ENCODE measurements at regions not wholly inside any gene's neighbourhood (a gene's known extent, or its start where the extent isn't known, plus 50 kb on each side); places are given as distances from the start of the nearest gene placed in this dataset.

DNA sequence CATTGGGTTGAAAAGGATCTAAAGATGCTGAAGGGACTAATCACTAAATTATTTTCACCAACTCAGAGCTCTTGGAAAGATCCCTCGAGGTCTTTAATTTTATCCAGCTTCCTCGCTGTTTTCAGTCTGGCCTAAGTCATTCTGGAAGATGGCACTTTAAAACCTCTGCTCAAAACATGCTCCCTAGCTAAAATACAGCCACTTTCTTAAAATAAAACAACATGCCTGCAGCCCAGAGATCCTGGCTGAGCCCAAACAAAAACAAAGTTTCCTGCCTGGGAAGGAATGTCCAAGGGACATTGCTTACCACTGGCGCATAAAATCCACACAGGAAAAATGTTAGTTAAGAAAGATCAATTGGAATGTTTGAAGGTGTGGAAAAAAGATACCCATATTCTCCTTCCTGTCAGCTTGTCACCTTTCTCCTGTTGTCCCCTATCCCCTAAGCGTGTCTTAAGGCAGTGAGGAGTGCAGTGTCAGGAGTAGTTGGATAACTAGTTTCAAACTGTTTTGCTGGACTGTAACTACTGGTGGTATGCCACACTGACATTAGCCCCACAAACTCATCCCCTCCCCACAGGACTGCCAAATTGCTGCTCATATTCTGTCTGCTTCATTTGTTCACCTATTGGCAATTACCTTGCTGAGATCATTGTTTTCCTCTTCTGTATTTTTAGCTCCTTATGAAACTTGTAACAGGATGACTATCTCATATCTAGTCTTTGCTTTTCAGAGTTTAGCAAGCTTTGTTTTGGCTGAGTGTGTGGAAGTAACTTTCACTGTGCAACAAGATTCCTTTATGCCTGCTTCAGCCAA is 108.3 kb upstream of the SESN3 start:
- H3K27ac ChIP-seq (ENCODE audit: low read length) = no peak overlapping the region
- H3K36me3 ChIP-seq (ENCODE audit: control insufficient read depth, insufficient read depth, low read length) = no peaks in the 10 kb centered on the region
- no peak for DNase-seq (ENCODE audit: low read depth, low spot score)
- ChIA-PET CTCF (no interaction called here), POLR2A (no interaction called here)
- no peaks in the 10 kb centered on the region for H3K27me3 ChIP-seq (ENCODE audit: control insufficient read depth, insufficient read depth, low read length)
- no peak for ATAC-seq
- no peaks in the 10 kb centered on the region for H3K4me1 ChIP-seq (ENCODE audit: control insufficient read depth, insufficient read depth, low read length)
- no TSS peak for BruUV-seq (replicated peaks)
- no peak overlapping the region for H3K4me3 ChIP-seq (ENCODE audit: low read depth in 2 of 2, low read length in 2 of 2)
- H3K9me3 ChIP-seq (ENCODE audit: control insufficient read depth, insufficient read depth, low read depth, low read length) = no peaks in the 10 kb centered on the region
- intact Hi-C loops (cut with micrococcal nuclease; ENCODE audit: unreplicated experiment) (no loop called here), in situ Hi-C loops (cut with HindIII; ENCODE audit: low pct_unique_long_range_greater_than_20kb, low sequenced_read_pairs) (no loop called here)
- TF ChIP-seq POLR2AphosphoS5 (IDR thresholded peaks at IDR 0.05; ENCODE audit: low read depth, low read length) (no peak), SIN3A (IDR thresholded peaks at IDR 0.05; ENCODE audit: borderline replicate concordance, insufficient read depth, low read depth, low read length) (no peak), REST (IDR thresholded peaks at IDR 0.05; ENCODE audit: insufficient read depth in 1 of 2, low read depth in 2 of 2, low read length in 1 of 2) (no peak), TCF7L2 (IDR thresholded peaks at IDR 0.05; ENCODE audit: low read depth, low read length) (no peak)
- TF ChIP-seq, protein P1, sequence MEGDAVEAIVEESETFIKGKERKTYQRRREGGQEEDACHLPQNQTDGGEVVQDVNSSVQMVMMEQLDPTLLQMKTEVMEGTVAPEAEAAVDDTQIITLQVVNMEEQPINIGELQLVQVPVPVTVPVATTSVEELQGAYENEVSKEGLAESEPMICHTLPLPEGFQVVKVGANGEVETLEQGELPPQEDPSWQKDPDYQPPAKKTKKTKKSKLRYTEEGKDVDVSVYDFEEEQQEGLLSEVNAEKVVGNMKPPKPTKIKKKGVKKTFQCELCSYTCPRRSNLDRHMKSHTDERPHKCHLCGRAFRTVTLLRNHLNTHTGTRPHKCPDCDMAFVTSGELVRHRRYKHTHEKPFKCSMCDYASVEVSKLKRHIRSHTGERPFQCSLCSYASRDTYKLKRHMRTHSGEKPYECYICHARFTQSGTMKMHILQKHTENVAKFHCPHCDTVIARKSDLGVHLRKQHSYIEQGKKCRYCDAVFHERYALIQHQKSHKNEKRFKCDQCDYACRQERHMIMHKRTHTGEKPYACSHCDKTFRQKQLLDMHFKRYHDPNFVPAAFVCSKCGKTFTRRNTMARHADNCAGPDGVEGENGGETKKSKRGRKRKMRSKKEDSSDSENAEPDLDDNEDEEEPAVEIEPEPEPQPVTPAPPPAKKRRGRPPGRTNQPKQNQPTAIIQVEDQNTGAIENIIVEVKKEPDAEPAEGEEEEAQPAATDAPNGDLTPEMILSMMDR (IDR thresholded peaks at IDR 0.05) = no peak

- intact Hi-C loops (cut with micrococcal nuclease; ENCODE audit: unreplicated experiment) = no loop called here
- POLR2A ChIA-PET = no interaction called here
Measured at GRCh38 chr11:95338430-95338991, 107.5 kb upstream of the SESN3 start.

More at GRCh38 chr11:95338430-95338991, 107.5 kb upstream of the SESN3 start:
- Histone ChIP-seq H3K9me3 (ENCODE audit: control insufficient read depth, insufficient read depth, low read depth, low read length) (no peaks in the 10 kb centered on the region), H3K27me3 (ENCODE audit: control insufficient read depth, insufficient read depth, low read length) (no peaks in the 10 kb centered on the region), H3K4me3 (ENCODE audit: low read depth in 2 of 2, low read length in 2 of 2) (no peak overlapping the region), H3K36me3 (ENCODE audit: control insufficient read depth, insufficient read depth, low read length) (no peaks in the 10 kb centered on the region), H3K27ac (ENCODE audit: low read length) (no peak overlapping the region), H3K4me1 (ENCODE audit: control insufficient read depth, insufficient read depth, low read length) (no peaks in the 10 kb centered on the region)
- TF ChIP-seq TCF7L2 (IDR thresholded peaks at IDR 0.05; ENCODE audit: low read depth, low read length) (no peak), REST (IDR thresholded peaks at IDR 0.05; ENCODE audit: insufficient read depth in 1 of 2, low read depth in 2 of 2, low read length in 1 of 2) (no peak), POLR2AphosphoS5 (IDR thresholded peaks at IDR 0.05; ENCODE audit: low read depth, low read length) (no peak), SIN3A (IDR thresholded peaks at IDR 0.05; ENCODE audit: borderline replicate concordance, insufficient read depth, low read depth, low read length) (no peak)
- TF ChIP-seq, protein P1 (IDR thresholded peaks at IDR 0.05) = no peak
- CTCF ChIA-PET = no interaction called here
- in situ Hi-C loops (cut with HindIII; ENCODE audit: low pct_unique_long_range_greater_than_20kb, low sequenced_read_pairs) = no loop called here
- ATAC-seq (no peak), DNase-seq (ENCODE audit: low read depth, low spot score) (no peak)
- no TSS peak for BruUV-seq (replicated peaks)

Data from Panc1 (cell line).